ENCODE measurements at regions not wholly inside any gene's neighbourhood (a gene's known extent, or its start where the extent isn't known, plus 50 kb on each side); places are given as distances from the start of the nearest gene placed in this dataset.

- no peak for TF ChIP-seq CTCF (IDR thresholded peaks at IDR 0.05; ENCODE audit: control insufficient read depth, insufficient read depth, low read depth, low read length, missing control alignments)
- DNase-seq (ENCODE audit: low read depth), result no peak
- H3K4me3 ChIP-seq (ENCODE audit: control insufficient read depth, low read depth, low read length), result no peak overlapping the region
Observed at GRCh38 chr4:108556166-108556565, 64.2 kb upstream of the RPL34 start.

GRCh38 chr4:108555701-108556100, 64.7 kb upstream of the RPL34 start:
- TF ChIP-seq CTCF (IDR thresholded peaks at IDR 0.05; ENCODE audit: control insufficient read depth, insufficient read depth, low read depth, low read length, missing control alignments), result no peak
- no peak overlapping the region for H3K4me3 ChIP-seq (ENCODE audit: control insufficient read depth, low read depth, low read length)
- no peak for DNase-seq (ENCODE audit: low read depth)

GRCh38 chr4:108547682-108548081, 72.7 kb upstream of the RPL34 start:
- no peak for DNase-seq (ENCODE audit: low read depth)
- TF ChIP-seq CTCF (IDR thresholded peaks at IDR 0.05; ENCODE audit: control insufficient read depth, insufficient read depth, low read depth, low read length, missing control alignments), result no peak
- H3K4me3 ChIP-seq (ENCODE audit: control insufficient read depth, low read depth, low read length), result no peak overlapping the region

- no peak for DNase-seq (ENCODE audit: low read depth)
- H3K4me3 ChIP-seq (ENCODE audit: control insufficient read depth, low read depth, low read length), result no peak overlapping the region
- no peak for TF ChIP-seq CTCF (IDR thresholded peaks at IDR 0.05; ENCODE audit: control insufficient read depth, insufficient read depth, low read depth, low read length, missing control alignments)
Observed at GRCh38 chr4:108546728-108547127, 73.6 kb upstream of the RPL34 start.

- H3K4me3 ChIP-seq (ENCODE audit: control insufficient read depth, low read depth, low read length), result no peak overlapping the region
- no peak for DNase-seq (ENCODE audit: low read depth)
- no peak for TF ChIP-seq CTCF (IDR thresholded peaks at IDR 0.05; ENCODE audit: control insufficient read depth, insufficient read depth, low read depth, low read length, missing control alignments)
Observed at GRCh38 chr4:108544481-108544880, 75.9 kb upstream of the RPL34 start.

GRCh38 chr4:108543359-108543968, 76.9 kb upstream of the RPL34 start:
- DNase-seq (ENCODE audit: low read depth), result no peak
- no peak for TF ChIP-seq CTCF (IDR thresholded peaks at IDR 0.05; ENCODE audit: control insufficient read depth, insufficient read depth, low read depth, low read length, missing control alignments)
- H3K4me3 ChIP-seq (ENCODE audit: control insufficient read depth, low read depth, low read length), result no peak overlapping the region

- DNase-seq (ENCODE audit: low read depth), result no peak
Observed at GRCh38 chr4:108540536-108540935, 79.8 kb upstream of the RPL34 start.

More at GRCh38 chr4:108540536-108540935, 79.8 kb upstream of the RPL34 start:
- TF ChIP-seq CTCF (IDR thresholded peaks at IDR 0.05; ENCODE audit: control insufficient read depth, insufficient read depth, low read depth, low read length, missing control alignments), result no peak
- no peak overlapping the region for H3K4me3 ChIP-seq (ENCODE audit: control insufficient read depth, low read depth, low read length)
